Endothelial cell of umbilical vein (primary cell): ENCODE measurements at regions not wholly inside any gene's neighbourhood (a gene's known extent, or its start where the extent isn't known, plus 50 kb on each side); places are given as distances from the start of the nearest gene placed in this dataset.

Source experiments
- EZH2 ChIP-seq: IDR thresholded peaks from 2 replicates; pipeline ENCODE4 v1.6.1; 2012; ENCODE audit warnings: borderline replicate concordance, low read depth, mild to moderate bottlenecking, moderate library complexity, low read length, inconsistent platforms; ENCODE audit not compliant: severe bottlenecking
- FOS ChIP-seq: IDR thresholded peaks from 2 replicates; pipeline ENCODE4 v1.6.1; 2011; ENCODE audit warnings: mild to moderate bottlenecking, low read length, moderate library complexity, borderline replicate concordance; ENCODE audit not compliant: insufficient read depth
- POLR2A ChIP-seq: IDR thresholded peaks from 2 replicates; pipeline ENCODE4 v1.6.1; 2012; ENCODE audit warnings: low read depth, mild to moderate bottlenecking, control low read depth, low read length
- POLR2AphosphoS5 ChIP-seq: IDR thresholded peaks from 2 replicates; pipeline ENCODE4 v1.6.1; 2012; ENCODE audit warnings: low read depth, mild to moderate bottlenecking, control low read depth, low read length, moderate library complexity; ENCODE audit not compliant: insufficient read depth
- TF ChIP-seq, protein P1 (sequence below), 2 donors: IDR thresholded peaks; 1 replicate in 1 of 2; 2 replicates in 1 of 2; pipeline ENCODE4 v1.5.1; 2011; ENCODE audit warnings: low read length in 2 of 2, mild to moderate bottlenecking in 2 of 2, moderate library complexity in 2 of 2, control low read depth in 1 of 2, inconsistent platforms in 1 of 2, low read depth in 1 of 2; ENCODE audit not compliant: insufficient read depth in 1 of 2; ENCODE audit errors: extremely low read depth in 1 of 2

DNA sequence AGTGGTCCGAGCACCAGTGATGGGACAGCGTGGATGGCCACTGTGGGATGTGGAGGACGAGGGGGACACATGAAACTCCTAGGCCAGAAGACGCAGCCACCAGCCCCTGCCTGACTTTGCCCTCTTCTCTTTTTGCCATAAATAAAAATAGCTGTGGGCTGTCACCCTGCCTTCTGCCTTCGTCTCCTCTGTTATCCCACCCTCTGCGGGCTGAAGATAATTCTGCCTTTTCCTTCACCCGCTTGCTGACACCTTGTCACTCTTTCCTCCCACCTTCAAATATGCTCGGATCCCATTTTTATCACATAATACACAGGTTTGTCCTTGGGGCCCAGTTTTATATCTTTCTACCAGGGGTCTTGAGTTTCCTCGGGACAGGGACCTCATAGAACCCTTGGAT is 87.6 kb upstream of the CIBAR2 start:
- TF ChIP-seq FOS, result no peak
- TF ChIP-seq, protein P1, sequence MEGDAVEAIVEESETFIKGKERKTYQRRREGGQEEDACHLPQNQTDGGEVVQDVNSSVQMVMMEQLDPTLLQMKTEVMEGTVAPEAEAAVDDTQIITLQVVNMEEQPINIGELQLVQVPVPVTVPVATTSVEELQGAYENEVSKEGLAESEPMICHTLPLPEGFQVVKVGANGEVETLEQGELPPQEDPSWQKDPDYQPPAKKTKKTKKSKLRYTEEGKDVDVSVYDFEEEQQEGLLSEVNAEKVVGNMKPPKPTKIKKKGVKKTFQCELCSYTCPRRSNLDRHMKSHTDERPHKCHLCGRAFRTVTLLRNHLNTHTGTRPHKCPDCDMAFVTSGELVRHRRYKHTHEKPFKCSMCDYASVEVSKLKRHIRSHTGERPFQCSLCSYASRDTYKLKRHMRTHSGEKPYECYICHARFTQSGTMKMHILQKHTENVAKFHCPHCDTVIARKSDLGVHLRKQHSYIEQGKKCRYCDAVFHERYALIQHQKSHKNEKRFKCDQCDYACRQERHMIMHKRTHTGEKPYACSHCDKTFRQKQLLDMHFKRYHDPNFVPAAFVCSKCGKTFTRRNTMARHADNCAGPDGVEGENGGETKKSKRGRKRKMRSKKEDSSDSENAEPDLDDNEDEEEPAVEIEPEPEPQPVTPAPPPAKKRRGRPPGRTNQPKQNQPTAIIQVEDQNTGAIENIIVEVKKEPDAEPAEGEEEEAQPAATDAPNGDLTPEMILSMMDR (IDR thresholded peaks at IDR 0.05; ENCODE audit: extremely low read depth in 1 of 2, insufficient read depth in 1 of 2, low read depth in 1 of 2, low read length in 2 of 2), result no peak
- no peak for TF ChIP-seq POLR2A
- no peak for TF ChIP-seq POLR2AphosphoS5
- TF ChIP-seq EZH2, result no peak
